GM18511 (cell line): ENCODE measurements at regions not wholly inside any gene's neighbourhood (a gene's known extent, or its start where the extent isn't known, plus 50 kb on each side); places are given as distances from the start of the nearest gene placed in this dataset.
"Not testable (repeated sequence)": the region's sequence is repeated elsewhere in the genome, so short reads cannot be mapped to it uniquely, and the experiment has no call there.

Experiments
- ATAC-seq: cut with Tn5 transposase; IDR thresholded peaks from one replicate; pipeline ENCODE4 v1.9.1; 2021; ENCODE audit warnings: mild to moderate bottlenecking, moderate library complexity; ENCODE audit not compliant: unreplicated experiment

DNA sequence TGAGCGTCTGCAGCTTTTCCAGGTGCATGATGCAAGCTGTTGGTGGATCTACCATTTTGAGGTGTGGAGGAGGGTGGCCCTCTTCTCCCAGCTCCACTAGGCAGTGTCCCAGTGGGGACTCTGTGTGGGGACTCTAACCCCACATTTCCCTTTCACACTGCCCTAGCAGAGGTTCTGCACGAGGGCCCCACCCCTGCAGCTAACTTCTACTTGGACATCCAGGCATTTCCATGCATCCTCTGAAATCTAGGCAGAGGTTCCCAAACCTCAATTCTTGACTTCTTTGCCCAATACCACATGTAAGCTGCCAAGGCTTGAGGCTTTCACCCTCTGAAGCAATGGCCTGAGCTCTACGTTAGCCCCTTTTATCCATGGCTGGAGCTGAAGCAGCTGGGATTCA is 61.4 kb upstream of the HGFAC start:
- ATAC-seq = not testable (repeated sequence)

DNA sequence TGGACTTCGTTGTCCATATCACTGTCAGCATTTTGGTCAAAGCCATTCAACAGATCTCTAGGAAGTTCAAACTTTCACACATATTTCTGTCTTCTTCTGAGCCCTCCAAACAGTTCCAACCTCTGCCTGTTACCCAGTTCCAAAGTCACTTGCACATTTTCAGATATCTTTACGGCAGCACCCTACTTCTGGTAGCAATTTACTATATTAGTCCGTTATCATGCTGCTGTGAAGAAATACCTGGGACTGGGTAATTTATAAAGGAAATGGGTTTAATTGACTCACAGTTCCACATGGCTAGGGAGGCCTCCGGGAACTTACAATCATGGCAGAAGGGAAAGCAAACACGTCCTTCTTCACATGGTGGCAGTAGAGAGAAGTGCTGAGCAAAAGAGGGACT is 60.6 kb upstream of the HGFAC start:
- ATAC-seq = not testable (repeated sequence)

DNA sequence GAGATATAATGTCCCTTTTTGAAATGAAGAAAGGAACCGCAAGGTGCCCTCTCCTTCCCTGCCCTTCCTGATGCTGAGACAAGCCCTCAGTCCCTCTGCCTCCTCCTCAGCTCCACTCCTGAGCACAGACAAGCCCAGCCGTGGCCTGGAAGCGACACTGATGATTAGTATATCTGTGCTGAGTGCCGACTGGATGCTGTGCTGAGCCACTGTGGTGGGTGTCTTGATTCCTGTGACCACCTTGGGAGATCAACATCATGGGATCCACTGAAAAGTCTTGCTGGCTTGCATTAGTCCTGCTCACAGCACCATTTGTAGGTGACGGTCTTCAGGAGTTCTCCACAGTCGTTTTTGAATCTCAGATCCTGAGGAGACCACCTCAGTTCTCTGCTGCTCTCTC is 59.5 kb upstream of the HGFAC start:
- ATAC-seq = no peak

DNA sequence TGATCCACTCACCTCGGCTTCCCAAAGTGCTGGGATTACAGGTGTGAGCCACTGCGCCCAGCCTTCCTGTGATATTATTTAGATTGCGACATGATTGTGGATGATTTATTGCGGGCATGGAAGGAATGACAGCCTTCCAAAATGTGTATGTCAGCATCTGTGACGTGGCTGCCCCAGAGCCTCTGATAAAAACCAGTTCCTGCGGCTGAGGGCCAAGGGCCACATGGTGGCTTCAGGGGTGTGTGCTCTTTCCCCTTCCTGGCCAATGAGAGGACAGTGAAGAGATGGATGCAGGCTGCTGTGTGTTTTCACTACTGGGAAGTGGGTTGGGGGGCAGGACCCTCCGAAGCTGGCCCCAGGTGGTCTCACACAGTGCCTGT is 57.4 kb upstream of the HGFAC start:
- no peak for ATAC-seq

DNA sequence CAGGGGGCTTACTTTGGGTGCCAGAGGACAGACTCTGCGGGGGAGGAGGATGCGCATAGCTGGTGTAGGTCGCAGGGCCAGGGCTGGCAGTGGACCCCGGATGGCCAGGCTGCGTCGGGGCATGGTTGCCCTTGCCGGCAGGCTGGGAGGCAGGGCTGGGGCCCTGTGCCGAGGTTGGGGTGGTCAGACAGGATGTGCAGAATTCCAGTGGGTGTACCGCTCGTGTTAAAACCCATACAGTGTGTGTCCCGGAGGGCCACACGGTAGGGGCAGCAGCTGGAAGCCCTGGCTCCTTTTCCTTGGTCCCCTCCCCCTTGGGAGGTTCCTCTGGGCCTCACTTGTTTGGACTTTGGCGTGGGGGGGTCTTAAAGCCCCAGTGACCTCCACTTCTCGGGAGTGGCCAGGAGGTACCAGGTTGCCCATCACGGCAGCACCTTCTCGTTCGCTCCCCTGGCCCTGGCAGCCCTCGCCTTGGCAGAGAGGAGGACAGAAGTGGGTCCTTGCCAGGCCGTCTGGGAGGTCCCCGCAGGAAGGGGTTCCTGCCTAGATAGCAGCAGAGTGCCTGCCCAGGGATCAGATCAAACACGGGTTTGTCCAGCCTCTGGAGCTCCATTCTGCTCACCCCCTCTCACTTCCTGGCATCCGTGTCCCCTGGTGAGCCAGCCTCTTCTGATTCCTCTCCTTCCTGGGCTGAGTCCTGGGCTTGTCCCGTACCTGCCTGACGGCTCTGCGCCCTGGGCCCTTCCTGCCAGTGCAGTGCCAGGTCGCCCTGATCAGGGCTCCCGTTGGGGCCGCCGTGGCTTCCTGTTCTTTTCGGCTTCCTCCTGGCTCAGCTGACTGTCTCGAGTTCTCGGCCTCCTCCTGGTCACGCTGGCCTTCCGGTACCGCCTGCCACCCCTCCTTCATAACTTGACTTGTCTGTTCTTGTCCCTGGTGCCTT is 56.7 kb upstream of the HGFAC start:
- no peak for ATAC-seq

DNA sequence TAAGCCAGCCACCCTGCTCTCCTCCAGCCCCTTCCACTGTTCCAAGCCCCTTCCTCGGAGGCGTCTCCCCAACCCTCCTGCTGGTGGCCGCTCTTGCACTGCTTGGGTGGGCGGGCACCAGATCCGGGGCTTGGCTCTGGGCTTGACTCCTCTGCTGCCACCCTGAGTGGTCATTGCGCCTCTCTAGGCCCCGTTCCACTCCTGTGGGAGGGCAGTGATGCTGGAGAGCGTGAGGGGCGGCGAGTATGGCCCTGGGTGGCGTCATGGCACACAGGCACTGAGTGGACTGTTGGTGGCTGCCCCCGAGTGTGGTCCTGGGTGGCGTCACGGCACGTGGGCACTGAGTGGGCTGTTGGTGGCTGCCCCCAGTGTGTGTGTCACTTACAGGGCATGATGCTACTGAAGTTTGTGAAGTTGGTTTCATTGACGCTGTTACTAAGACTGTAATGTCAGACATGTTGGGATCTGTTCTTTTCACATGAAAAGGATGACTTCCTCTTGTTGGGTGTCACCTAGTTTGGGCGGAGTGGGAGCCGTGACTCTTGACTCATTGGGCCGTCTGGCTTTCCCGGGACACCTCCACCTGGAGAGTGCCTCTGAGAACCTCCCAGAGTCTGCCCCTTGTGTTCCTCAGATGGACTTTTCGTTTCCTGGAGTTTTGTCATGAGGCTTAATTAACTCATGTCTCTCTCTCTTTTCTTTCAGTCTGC is 55.9 kb upstream of the HGFAC start:
- ATAC-seq = no peak

DNA sequence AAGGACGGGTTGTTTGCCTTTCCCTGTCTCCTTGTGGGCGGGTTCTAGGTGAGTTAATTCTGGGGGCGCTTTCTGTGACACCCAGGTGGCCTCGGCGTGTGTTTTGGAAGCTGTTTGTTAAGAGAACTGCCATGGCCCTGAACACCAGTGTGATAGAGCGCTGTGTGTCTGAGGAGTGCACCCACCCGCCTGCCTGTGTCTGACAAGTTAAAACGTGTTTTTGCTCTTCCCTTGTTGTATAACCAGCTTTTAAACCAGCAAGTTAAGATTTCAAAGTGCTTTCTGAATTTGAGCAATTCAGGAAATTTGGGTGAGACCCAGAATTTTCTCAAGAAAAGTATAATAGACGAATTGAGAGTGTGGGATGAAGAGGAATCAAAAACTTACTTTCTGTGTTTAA is 55.2 kb upstream of the HGFAC start:
- no peak for ATAC-seq

DNA sequence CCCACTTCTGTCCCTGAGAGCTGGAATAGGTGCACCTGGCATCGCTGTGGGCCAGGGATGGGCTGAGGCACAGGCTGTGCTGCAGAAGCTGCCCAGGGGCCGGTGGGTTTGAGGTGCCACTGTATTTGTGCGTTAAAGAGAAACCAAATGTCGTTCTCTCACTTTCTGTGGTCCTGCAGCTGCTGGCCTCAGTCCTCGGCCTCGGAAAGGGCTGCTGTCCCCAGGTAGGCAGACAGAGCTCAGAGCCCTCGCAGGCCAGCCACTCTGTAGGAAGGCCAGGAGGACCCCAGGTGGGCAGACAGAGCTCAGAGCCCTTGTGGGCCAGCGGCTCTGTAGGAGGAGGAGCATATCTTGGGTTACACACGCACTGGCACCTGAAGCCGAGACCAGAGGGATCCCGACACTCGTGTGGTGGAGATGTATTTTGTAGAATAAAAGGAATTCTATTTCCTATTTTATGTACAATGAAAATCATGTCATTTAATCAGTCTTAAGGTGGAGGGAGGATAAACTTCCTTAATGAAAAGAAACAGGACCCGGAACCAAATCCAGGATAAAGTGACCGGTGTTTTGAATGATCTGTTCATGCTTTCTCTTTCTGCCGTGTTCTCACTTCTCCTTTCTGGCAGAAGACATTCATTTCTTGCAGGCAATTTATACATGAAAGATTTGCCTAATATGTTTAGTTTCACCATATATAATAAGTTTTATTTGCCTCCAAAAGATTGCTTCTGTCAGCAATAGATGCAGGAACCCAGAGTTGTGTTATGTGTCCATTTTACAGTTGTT is 54.4 kb upstream of the HGFAC start:
- ATAC-seq = peak; percentile 62

DNA sequence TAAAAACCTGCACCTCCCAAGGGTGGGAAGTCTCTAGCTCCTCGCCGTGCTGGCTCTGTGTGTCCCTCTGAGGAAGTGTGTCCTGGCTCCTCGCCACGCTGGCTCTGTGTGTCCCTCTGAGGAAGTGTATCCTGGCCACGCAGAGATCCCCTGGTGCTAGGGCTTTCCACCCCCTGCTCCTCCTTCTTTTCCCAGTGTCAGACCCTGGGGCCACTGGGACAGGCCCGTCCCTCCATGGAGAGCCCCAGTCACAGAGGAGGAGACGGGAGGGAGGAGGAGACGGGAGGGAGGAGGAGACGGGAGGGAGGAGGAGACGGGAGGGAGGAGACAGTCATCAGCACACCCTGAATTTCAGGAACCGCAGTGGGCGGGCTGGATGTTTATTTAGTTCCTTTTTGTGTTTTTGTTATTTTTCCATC is 53.8 kb upstream of the HGFAC start:
- ATAC-seq = peak; percentile 28

DNA sequence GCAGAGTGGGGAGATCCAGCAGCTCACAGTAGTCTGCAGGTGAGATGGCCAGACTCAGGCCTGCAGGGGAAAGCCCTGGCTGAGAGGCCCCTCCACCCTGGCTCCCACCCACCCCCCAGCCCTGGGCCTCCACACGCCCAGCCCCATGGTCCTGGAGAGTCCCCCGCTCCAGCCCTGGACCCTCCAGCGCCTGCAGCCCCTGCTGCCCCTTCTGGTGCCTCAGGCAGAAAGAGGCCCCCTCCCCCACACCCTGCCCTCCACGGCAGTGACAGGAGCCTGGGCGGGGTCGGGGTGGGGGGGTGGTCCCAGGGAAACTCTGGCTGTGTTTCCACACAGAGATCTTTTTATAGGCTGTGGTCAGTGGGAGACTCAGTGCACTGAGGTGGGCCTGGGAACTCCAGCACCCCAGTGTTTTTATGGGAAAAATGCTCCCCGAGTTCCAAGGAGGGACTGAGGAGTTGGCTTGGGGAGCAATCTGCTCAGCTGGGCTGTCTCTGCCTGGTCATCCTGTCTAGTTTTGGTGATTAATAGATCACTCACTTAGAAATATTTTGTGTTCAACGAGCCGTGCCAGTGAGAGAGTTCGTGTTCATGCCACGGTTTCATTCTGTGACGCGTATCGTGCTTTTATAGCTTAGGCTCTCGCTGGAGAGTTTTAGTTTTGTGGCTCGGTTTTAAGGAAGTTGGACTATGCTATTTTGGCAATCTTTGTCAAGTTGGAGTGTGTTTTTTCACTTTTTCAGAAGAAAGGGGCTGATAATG is 53.1 kb upstream of the HGFAC start:
- ATAC-seq = peak; percentile 80

DNA sequence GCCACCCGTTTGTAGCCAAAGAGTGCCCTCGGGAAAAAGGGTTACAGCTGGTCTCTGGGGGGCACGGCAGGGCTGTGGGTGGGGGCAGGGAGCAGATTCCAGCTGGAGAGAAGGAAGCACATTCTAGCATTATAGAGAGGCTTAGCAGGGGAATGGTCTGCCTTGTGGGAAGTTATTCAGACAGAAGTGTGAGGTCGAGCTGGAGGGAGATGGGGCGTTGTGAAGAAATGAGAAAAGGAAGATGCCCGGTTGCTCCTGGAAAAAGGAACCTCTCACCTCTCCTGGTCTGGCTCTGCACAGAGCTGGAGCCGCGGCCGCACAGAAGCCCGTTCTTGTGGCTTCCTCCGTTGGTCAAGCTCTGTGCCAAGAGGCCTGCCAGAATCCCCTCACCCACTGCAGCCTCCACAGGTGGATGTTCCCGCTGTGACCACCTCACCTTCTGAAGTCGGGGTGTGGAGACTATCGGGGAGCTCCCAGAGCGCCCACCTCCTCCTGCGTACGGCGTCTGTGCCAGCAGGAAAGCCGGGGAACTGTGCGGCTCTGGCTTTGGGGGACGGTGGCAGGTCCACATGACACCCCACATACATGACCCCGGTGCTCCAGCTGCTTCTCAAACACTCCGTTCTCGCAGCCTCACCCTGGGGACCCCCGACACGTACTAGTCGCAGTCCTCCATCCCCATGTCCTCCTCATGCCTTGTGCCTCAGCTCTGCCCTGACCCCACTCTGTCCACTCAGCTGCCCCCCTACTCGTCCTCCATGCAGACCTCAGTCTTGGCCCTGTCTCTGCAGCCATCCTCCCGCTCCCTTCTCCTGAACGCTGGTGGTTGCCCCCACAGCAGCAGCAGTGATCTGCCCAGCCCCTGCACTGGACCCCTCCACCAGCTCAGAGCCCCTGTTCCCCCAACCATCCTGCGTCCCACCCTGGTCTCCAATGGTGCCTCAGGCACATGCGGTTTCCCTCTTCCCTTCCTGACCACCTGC is 52.2 kb upstream of the HGFAC start:
- ATAC-seq = no peak

DNA sequence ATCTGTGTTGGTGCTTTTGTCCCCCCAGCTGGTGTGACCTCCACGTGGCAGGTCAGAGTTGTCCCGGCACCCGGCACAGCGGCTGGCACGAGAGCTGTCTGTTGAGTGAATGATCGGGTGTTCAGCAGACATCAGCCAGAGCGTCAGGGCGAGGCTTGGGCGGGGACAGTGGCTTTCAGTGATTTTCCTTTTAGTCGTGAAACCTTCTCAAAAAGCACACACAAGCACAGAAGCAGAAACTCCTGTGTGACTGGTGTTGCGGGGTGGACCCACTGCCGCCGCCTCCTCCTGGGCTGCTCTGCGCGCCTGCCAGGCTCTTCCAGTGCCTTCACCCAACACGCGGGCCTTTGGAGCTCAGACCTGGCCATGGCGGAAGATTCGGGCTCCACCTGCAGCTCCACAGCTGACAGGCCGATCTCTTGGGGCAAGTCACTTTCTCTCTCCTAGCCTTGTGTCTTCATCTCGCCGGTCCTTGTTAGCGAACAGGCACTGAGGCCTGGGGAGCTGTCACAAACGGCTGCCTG is 51.4 kb upstream of the HGFAC start:
- ATAC-seq = no peak

DNA sequence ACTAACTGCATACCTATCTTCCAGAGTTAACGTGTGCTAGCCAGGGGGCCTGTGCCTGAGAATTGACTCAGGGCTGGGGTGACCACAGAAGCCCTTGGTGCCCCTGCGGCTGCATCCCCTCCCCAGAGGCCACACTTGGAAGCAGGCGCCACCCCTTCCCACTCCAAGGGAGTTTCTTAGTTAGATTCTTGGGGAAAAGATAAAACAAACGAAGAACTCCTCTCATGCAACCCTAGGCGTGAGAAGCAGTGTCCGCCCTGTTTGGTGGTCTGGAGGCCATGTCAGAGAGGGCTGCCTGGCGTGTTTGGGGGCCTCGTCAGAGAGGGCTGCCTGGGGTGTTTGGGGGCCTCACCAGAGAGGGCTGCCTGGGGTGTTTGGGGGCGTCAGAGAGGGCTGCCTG is 50.3 kb upstream of the HGFAC start:
- ATAC-seq = no peak
